Esophagus (tissue), 2 donors: ENCODE measurements at regions not wholly inside any gene's neighbourhood (a gene's known extent, or its start where the extent isn't known, plus 50 kb on each side); places are given as distances from the start of the nearest gene placed in this dataset.

ENCODE experiments used
- H3K27ac ChIP-seq, 2 donors: one replicate each; pipeline ENCODE4 v1.5.1; 2013; ENCODE audit warnings: low read depth in 2 of 2, mild to moderate bottlenecking in 2 of 2, inconsistent platforms in 1 of 2, low read length in 1 of 2, moderate library complexity in 1 of 2
- H3K27me3 ChIP-seq, 2 donors: one replicate each; pipeline ENCODE4 v1.6.1; 2013; ENCODE audit warnings: low read length in 2 of 2, control low read depth in 1 of 2, mild to moderate bottlenecking in 1 of 2; ENCODE audit not compliant: insufficient read depth in 2 of 2, control insufficient read depth in 1 of 2
- H3K36me3 ChIP-seq, 2 donors: one replicate each; pipeline ENCODE4 v1.6.1; 2013; ENCODE audit warnings: low read length in 1 of 2; ENCODE audit not compliant: control insufficient read depth in 2 of 2, insufficient read depth in 2 of 2
- H3K4me1 ChIP-seq, 2 donors: one replicate each; pipeline ENCODE4 v1.6.1; 2013; ENCODE audit warnings: low read length in 1 of 2; ENCODE audit not compliant: control insufficient read depth in 2 of 2, insufficient read depth in 2 of 2
- H3K4me3 ChIP-seq, 2 donors: one replicate each; pipeline ENCODE4 v1.5.1; 2013; ENCODE audit warnings: low read length in 2 of 2, mild to moderate bottlenecking in 2 of 2, low read depth in 1 of 2, moderate library complexity in 1 of 2
- H3K9me3 ChIP-seq, 2 donors: one replicate each; pipeline ENCODE4 v1.6.1; 2013; ENCODE audit warnings: mild to moderate bottlenecking in 2 of 2, low read depth in 1 of 2, low read length in 1 of 2, moderate library complexity in 1 of 2; ENCODE audit not compliant: control insufficient read depth in 2 of 2, insufficient read depth in 1 of 2
- WGBS, 2 donors: extraction: QIAGEN DNeasy Blood & Tissue Kit; methylation state at CpG; one replicate each; pipeline ENCODE4 v1.1.7; 2013; 5-methylcytosine and 5-hydroxymethylcytosine counted together
- donor health status: healthy with polysubstance abuse.
- donor health status: Bipolar disorder and iron deficiency.

DNA sequence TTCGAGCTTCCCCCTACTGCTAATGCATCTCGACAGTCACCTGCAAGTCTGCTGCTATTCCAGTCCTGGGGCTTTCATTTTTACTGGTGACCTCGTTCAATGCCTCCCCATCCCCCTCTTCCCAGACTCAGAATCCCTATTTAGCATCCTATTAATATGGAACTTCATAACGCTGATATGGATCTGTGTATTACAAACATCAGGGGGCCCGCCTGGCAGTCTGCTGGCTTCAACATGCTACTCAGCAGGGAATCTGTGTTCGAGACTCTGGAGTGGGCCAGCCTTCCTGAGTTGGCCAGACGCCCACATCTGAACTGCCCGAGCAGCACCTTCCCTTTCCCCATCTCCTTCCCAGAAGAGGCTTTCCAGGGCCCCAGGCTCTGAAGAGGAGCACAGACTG is 173.9 kb upstream of the PPARGC1A start:
- Histone ChIP-seq H3K4me1 (no peaks in the 10 kb centered on the region), H3K36me3 (no peaks in the 10 kb centered on the region), H3K9me3 (no peaks in the 10 kb centered on the region), H3K4me3 (no peak overlapping the region), H3K27me3 (no peaks in the 10 kb centered on the region), H3K27ac (no peak overlapping the region)
- 79% methylated on average over 8 of the region's 8 CpGs for WGBS, 2 donors

DNA sequence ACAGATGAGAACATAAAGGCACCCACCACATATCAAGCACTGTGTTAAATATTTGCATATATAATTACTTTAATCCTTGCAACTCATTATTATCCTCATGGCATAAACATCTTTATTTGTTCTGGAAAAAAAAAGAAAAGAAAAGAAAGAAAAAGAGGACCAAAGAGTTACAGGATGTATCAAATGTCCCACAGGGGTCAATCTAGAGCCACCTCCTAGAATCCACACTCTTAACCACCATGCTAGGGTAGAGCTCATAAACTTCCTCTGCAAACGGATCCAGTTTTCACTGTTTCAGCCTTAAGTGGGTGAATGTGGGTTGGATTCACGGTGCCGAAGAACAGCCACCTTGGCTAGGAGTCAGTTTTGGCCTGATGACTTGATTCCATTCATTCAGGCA is 171.1 kb upstream of the PPARGC1A start:
- Histone ChIP-seq H3K4me1 (no peaks in the 10 kb centered on the region), H3K9me3 (no peaks in the 10 kb centered on the region), H3K36me3 (no peaks in the 10 kb centered on the region), H3K27ac (no peak overlapping the region), H3K27me3 (no peaks in the 10 kb centered on the region), H3K4me3 (no peak overlapping the region)
- WGBS, 2 donors, result 70 to 88% methylated on average over 3 of the region's 3 CpGs

DNA sequence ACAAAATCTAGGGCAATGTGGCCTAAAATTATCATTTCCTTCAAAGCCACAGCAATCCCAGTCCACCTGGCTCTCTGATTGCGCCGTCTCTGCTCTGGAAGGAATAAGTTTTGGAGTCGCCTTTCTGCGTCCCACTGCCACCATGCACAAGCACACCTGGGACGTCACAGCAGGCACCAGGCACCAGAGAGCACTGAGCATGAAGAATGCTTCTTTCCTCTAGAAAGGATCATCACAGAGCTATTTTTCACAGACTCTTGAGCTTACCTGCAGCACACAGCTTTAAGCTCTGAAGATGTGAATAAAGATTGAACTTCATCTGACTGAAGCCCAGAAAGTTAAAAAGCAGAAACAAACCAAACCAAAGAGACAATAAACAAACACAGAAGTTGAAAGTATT is 170.0 kb upstream of the PPARGC1A start:
- Histone ChIP-seq H3K36me3 (no peaks in the 10 kb centered on the region), H3K4me1 (no peaks in the 10 kb centered on the region), H3K4me3 (no peak overlapping the region), H3K27ac (no peak overlapping the region), H3K9me3 (no peaks in the 10 kb centered on the region), H3K27me3 (no peaks in the 10 kb centered on the region)
- WGBS, 2 donors, result 85 to 89% methylated on average over 5 of the region's 5 CpGs

DNA sequence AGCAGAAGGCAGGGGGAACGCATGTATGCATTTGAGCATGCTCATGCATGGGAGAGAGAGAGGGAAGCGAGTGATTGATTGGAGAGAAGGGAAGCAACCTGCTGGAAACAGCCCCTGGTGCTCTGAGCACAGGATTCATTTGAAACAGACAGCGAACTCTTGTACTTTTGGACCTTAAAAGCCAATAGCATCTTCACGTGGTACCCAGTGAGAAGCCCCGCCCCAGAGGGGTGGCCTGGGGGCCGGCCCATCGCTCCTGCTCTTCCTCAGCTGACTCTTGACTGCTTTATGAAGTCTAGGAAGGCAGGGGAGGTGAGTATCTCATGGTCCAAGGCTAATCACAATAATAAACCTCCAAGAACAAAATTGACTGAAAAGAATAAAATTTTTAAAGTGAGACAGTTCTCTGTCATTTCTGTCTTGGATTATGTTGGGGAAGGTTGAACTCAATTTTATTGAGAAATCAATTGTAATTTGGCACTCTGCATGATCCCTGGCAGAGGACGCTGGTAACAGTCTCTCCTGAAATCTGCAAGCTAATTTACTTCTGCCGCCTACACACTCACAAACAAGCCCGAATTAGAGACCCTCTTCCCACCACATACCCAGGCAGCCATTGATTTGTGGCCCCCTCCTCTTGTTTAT is 168.2 kb upstream of the PPARGC1A start:
- H3K27ac ChIP-seq, result no peak overlapping the region
- no peaks in the 10 kb centered on the region for H3K4me1 ChIP-seq
- H3K9me3 ChIP-seq, result no peaks in the 10 kb centered on the region
- no peaks in the 10 kb centered on the region for H3K36me3 ChIP-seq
- no peak overlapping the region for H3K4me3 ChIP-seq
- 70 to 78% methylated on average over 10 of the region's 10 CpGs for WGBS, 2 donors
- H3K27me3 ChIP-seq, result no peaks in the 10 kb centered on the region

DNA sequence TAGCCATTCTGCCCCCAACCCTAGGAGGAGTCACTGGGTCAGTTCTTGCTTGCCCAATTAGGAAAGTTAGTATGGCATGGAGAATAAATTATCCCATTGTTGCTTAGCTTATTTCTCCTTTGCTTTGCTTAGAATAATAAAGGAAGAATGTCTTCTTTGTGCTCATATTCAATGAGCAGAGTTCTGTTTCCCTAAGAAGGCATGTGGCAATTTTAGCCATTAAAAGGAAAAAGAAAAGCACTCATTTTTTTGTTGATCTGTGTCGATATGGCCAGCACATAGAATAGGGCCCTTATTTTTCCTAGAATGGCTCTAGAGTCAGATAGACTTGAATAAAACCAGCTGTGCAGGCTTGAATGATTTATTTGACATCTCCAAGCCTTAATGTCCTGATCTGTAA is 166.4 kb upstream of the PPARGC1A start:
- Histone ChIP-seq H3K36me3 (no peaks in the 10 kb centered on the region), H3K4me1 (no peaks in the 10 kb centered on the region), H3K27ac (no peak overlapping the region), H3K4me3 (no peak overlapping the region), H3K27me3 (no peaks in the 10 kb centered on the region), H3K9me3 (no peaks in the 10 kb centered on the region)
- WGBS, 2 donors, result 78 to 82% methylated on average over 1 of the region's 1 CpG

DNA sequence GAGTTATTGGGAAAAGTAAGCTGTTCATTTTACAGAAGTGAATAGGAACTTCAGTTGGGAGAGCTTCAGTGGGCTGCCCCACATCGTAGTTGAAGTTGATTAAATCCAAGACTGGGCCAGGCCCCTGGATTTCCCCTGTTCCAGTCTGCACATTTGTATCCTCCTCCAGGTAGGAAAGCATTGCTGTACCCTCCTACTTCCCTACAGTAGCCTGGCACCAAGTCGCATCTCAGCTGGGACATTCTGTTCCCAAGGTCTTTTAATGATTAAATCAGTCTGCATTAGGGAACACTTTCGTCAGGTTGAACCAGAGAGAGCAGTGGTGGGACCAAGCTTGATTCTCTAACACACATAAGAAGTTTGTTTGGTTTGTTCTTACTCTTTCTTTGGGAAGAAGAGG is 165.8 kb upstream of the PPARGC1A start:
- no peak overlapping the region for H3K27ac ChIP-seq
- H3K4me3 ChIP-seq, result no peak overlapping the region
- WGBS, 2 donors, result 71 to 89% methylated on average over 3 of the region's 3 CpGs
- no peaks in the 10 kb centered on the region for H3K27me3 ChIP-seq
- H3K4me1 ChIP-seq, result no peaks in the 10 kb centered on the region
- no peaks in the 10 kb centered on the region for H3K36me3 ChIP-seq
- H3K9me3 ChIP-seq, result no peaks in the 10 kb centered on the region

- Histone ChIP-seq H3K9me3 (no peaks in the 10 kb centered on the region), H3K36me3 (no peaks in the 10 kb centered on the region), H3K4me1 (no peaks in the 10 kb centered on the region), H3K27me3 (no peaks in the 10 kb centered on the region), H3K4me3 (no peak overlapping the region), H3K27ac (no peak overlapping the region)
- WGBS, 2 donors, result 89 to 92% methylated on average over 3 of the region's 3 CpGs
Observed at GRCh38 chr4:24054910-24055309, 165.1 kb upstream of the PPARGC1A start.

GRCh38 chr4:24053934-24054333 is 164.1 kb upstream of the PPARGC1A start:
- no peaks in the 10 kb centered on the region for H3K4me1 ChIP-seq
- no peak overlapping the region for H3K4me3 ChIP-seq
- no peaks in the 10 kb centered on the region for H3K9me3 ChIP-seq
- no peak overlapping the region for H3K27ac ChIP-seq
- H3K27me3 ChIP-seq, result no peaks in the 10 kb centered on the region
- H3K36me3 ChIP-seq, result no peaks in the 10 kb centered on the region

DNA sequence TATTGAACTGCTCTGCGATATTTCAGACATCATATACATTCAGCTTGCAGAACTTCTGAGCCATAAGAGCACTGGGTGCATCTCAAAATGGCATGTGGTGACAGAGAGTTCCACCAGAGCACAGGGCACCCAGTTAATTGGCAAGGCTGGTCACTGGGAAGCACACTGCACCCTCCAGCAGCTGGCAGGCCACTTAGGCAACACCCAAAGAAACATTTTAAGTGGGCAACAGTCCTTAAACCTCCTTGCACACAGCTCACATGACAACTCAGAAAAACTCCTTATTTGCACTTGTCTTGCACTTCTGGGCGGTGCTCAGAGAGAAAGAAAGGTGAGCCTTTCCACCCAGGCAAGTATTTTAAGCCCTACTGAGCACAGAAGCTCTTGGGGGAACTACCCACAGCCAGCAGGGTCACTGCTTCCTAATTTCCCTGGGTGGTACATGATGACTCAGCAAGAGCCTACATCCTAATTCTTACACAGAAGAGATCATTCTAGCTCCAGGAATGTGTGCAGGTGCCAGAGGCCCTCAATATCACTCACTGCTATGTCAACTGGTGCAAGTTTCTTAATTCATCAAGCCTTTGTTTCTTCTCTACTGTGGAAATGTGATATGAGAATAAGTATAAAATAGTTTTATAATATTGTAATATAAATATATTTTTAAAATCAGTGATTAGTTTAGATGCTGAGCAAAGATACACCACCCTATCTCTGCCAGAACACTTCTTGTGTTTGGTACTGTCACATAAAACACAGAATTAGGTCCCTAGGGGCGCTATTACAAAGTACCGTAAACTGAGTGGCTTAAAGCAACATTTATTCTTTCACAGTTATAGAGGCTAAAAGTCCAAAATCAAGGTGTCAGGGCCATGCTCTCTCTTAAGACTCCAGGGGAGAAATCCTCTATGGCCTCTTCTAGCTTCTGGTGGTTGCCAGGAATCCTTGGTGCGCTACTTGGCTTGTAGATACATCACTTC is 155.1 kb upstream of the PPARGC1A start:
- Histone ChIP-seq H3K4me1 (no peaks in the 10 kb centered on the region), H3K27ac (no peak overlapping the region), H3K4me3 (no peak overlapping the region), H3K9me3 (no peaks in the 10 kb centered on the region), H3K27me3 (no peaks in the 10 kb centered on the region), H3K36me3 (no peaks in the 10 kb centered on the region)
- WGBS, 2 donors, result 88% methylated on average over 5 of the region's 5 CpGs

DNA sequence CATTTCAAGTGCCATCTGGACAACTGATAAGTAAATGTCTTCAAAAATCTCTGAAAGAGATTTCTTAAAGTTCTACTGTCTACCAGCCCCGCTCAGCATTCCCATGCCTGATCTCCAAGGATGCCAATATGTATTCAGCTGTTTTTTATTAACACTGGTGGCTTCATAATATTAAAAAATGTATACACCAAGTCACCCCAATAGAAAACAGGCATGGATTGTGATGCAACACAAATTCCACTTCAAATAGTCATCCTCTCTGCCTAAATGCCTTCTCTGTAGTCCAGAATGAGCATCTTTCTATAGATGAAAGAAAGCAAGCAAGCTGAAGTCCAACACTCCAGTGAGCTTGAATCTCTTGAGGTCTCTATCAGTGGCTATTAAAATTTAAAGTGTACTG is 152.2 kb upstream of the PPARGC1A start:
- Histone ChIP-seq H3K36me3 (no peaks in the 10 kb centered on the region), H3K4me1 (no peaks in the 10 kb centered on the region), H3K4me3 (no peak overlapping the region), H3K27ac (no peak overlapping the region), H3K27me3 (no peaks in the 10 kb centered on the region), H3K9me3 (no peaks in the 10 kb centered on the region)
- WGBS, 2 donors, result 76 to 90% methylated on average over 1 of the region's 1 CpG
